MM.1S (cell line): ENCODE measurements at regions not wholly inside any gene's neighbourhood (a gene's known extent, or its start where the extent isn't known, plus 50 kb on each side); places are given as distances from the start of the nearest gene placed in this dataset.

Experiments used
- DNase-seq: peaks from one replicate; pipeline ENCODE4 v3.0.0-alpha.2; 2015
- H2AFZ ChIP-seq: fragments of 300-600 bp; sonication (generic); 2 replicates; pipeline ENCODE4 v1.6.0; 2016; ENCODE audit warnings: antibody characterized with exemption, low read length
- H3F3A ChIP-seq: fragments of 300-600 bp; sonication (generic); 2 replicates; pipeline ENCODE4 v1.6.1; 2016; ENCODE audit warnings: mild to moderate bottlenecking, antibody characterized with exemption, low read length, moderate library complexity, mixed read lengths; ENCODE audit not compliant: insufficient read depth
- H3K27ac ChIP-seq: fragments of 300-600 bp; sonication (generic); 2 replicates; pipeline ENCODE4 v1.5.1; 2016; ENCODE audit warnings: mild to moderate bottlenecking, low read length
- H3K27me3 ChIP-seq: fragments of 300-600 bp; sonication (generic); replicated peaks from 2 replicates; pipeline ENCODE4 v1.6.0; 2016; ENCODE audit warnings: low read length; ENCODE audit not compliant: insufficient read depth
- H3K36me3 ChIP-seq: fragments of 300-600 bp; sonication (generic); replicated peaks from 2 replicates; pipeline ENCODE4 v1.6.1; 2016; ENCODE audit warnings: mild to moderate bottlenecking, low read length, mixed read lengths; ENCODE audit not compliant: insufficient read depth
- H3K4me1 ChIP-seq: fragments of 300-600 bp; sonication (generic); 2 replicates; pipeline ENCODE4 v1.6.1; 2016; ENCODE audit warnings: low read length, mixed read lengths
- H3K4me2 ChIP-seq: fragments of 300-600 bp; sonication (generic); 2 replicates; pipeline ENCODE4 v1.6.0; 2016; ENCODE audit warnings: low read depth, low read length
- H3K4me3 ChIP-seq: fragments of 300-600 bp; sonication (generic); 2 replicates; pipeline ENCODE4 v1.5.1; 2016; ENCODE audit warnings: low read length, mixed read lengths
- H3K79me2 ChIP-seq: fragments of 300-600 bp; sonication (generic); 2 replicates; pipeline ENCODE4 v1.6.1; 2016; ENCODE audit warnings: mixed run types, low read length, mixed read lengths
- H3K9ac ChIP-seq: fragments of 300-600 bp; sonication (generic); 2 replicates; pipeline ENCODE4 v1.6.1; 2016; ENCODE audit warnings: low read length, mixed read lengths
- H3K9me2 ChIP-seq: fragments of 300-600 bp; sonication (generic); replicated peaks from 2 replicates; pipeline ENCODE4 v1.6.1; 2016; ENCODE audit warnings: mild to moderate bottlenecking, low read length, mixed read lengths; ENCODE audit not compliant: insufficient read depth
- H3K9me3 ChIP-seq: fragments of 300-600 bp; sonication (generic); replicated peaks from 2 replicates; pipeline ENCODE4 v1.6.1; 2016; ENCODE audit warnings: mild to moderate bottlenecking, low read length, mixed read lengths; ENCODE audit not compliant: insufficient read depth
- H4K20me1 ChIP-seq: fragments of 300-600 bp; sonication (generic); 2 replicates; pipeline ENCODE4 v1.6.1; 2016; ENCODE audit warnings: mild to moderate bottlenecking, low read length, moderate library complexity, mixed read lengths; ENCODE audit not compliant: insufficient read depth
- CTCF ChIP-seq: fragments of 300-600 bp; sonication (generic); IDR thresholded peaks from 2 replicates; pipeline ENCODE4 v1.5.1; 2016; ENCODE audit warnings: antibody characterized with exemption, low read length, mixed read lengths
- EZH2 ChIP-seq: fragments of 300-600 bp; sonication (generic); optimal IDR thresholded peaks from 2 replicates; pipeline ENCODE3; 2017; ENCODE audit warnings: low read depth, mild to moderate bottlenecking, antibody characterized with exemption, low read length, mixed read lengths
- EZH2phosphoT487 ChIP-seq: fragments of 300-600 bp; sonication (generic); IDR thresholded peaks from 2 replicates; pipeline ENCODE4 v1.6.1; 2018; ENCODE audit warnings: antibody characterized with exemption, low read length

DNA sequence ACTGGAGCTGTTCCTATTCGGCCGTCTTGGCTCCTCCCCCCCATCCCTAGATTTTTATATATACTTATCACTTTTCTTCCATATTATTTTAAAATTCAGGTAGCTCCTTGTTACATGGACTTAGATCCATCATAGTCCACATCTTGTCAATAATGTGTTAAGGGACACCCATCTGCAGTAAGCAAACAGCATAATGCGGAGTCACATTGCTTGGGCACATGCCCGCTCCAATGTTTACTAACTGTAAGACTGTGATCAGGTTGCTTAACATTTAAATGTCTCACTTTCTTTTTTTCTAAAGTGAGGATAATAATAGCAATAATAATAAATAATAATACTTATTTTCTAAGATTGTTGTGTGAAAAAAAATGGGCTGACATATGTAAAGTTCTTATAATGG lies 303.2 kb upstream of the SOX14 start:
- H3K4me1 ChIP-seq, result no peaks in the 10 kb centered on the region
- TF ChIP-seq CTCF, result no peak
- TF ChIP-seq EZH2phosphoT487, result no peak
- no peak for TF ChIP-seq EZH2
- H3K36me3 ChIP-seq, result no peaks in the 10 kb centered on the region
- no peak overlapping the region for H3K4me3 ChIP-seq
- DNase-seq, result no peak
- H2AFZ ChIP-seq, result no peak overlapping the region
- H3K27ac ChIP-seq, result no peak overlapping the region
- no peak overlapping the region for H3K4me2 ChIP-seq
- H3K27me3 ChIP-seq, result no peaks in the 10 kb centered on the region
- H4K20me1 ChIP-seq, result no peaks in the 10 kb centered on the region
- H3K9me2 ChIP-seq, result no peaks in the 10 kb centered on the region
- H3F3A ChIP-seq, result no peaks in the 10 kb centered on the region
- no peaks in the 10 kb centered on the region for H3K9me3 ChIP-seq
- no peak overlapping the region for H3K9ac ChIP-seq
- no peaks in the 10 kb centered on the region for H3K79me2 ChIP-seq

DNA sequence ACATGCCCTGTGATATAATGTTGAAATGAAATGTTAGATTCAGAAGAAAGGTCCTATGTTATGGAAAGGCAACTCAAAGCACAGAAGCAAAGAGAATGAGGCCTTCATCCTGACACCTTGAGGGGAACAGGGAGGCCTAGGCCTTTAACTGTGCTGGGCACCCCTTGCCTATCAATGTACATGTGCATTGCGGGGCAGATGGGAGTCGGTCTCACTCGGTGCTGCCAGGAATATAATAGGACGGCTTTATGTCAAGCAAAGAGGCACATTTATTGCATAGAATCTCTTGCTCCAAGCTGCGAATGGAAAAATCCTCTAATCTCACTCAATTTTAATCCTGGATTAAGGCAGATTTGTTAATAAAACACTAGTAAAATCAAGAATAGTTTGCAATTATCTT lies 301.0 kb upstream of the SOX14 start:
- Histone ChIP-seq H4K20me1 (no peaks in the 10 kb centered on the region), H3K79me2 (no peaks in the 10 kb centered on the region), H3K36me3 (no peaks in the 10 kb centered on the region), H3F3A (no peaks in the 10 kb centered on the region), H3K27ac (no peak overlapping the region), H2AFZ (no peak overlapping the region), H3K9me3 (no peaks in the 10 kb centered on the region), H3K4me1 (no peaks in the 10 kb centered on the region), H3K27me3 (no peaks in the 10 kb centered on the region), H3K4me3 (no peak overlapping the region), H3K4me2 (no peak overlapping the region), H3K9ac (no peak overlapping the region), H3K9me2 (no peaks in the 10 kb centered on the region)
- TF ChIP-seq EZH2 (no peak), CTCF (no peak)
- no peak for DNase-seq

GRCh38 chr3:137464341-137464740 lies 299.8 kb upstream of the SOX14 start:
- Histone ChIP-seq H2AFZ (no peak overlapping the region), H3K36me3 (no peaks in the 10 kb centered on the region)
- DNase-seq, result no peak

DNA sequence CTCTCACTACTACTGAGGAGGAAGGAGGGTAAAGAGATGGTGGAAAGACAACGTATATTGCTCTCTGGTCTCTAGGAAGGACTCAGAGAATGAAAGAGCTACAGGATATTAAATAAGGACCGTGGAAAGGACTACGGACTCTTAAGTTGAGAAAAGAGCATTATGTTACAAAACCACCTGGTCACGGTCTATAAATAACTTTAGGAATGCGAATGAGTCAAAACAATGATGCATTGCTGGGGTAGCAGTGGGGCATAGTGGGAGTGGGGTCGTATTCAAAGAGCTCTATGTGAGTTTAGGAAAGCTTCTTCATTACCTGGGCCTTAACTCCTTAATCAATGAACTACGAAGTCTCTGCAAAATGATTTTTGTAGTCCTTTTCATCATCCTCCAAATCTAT lies 295.7 kb upstream of the SOX14 start:
- no peak overlapping the region for H3K27ac ChIP-seq
- H3K4me3 ChIP-seq, result no peak overlapping the region
- no peaks in the 10 kb centered on the region for H3K27me3 ChIP-seq
- DNase-seq, result no peak
- no peaks in the 10 kb centered on the region for H3K9me2 ChIP-seq
- H3K79me2 ChIP-seq, result no peaks in the 10 kb centered on the region
- no peak overlapping the region for H2AFZ ChIP-seq
- no peaks in the 10 kb centered on the region for H4K20me1 ChIP-seq
- H3K9me3 ChIP-seq, result no peaks in the 10 kb centered on the region
- no peak overlapping the region for H3K4me2 ChIP-seq
- no peak overlapping the region for H3K9ac ChIP-seq
- H3K4me1 ChIP-seq, result no peaks in the 10 kb centered on the region
- no peaks in the 10 kb centered on the region for H3K36me3 ChIP-seq
- TF ChIP-seq EZH2phosphoT487 (no peak), EZH2 (no peak), CTCF (no peak)
- no peaks in the 10 kb centered on the region for H3F3A ChIP-seq

More at GRCh38 chr3:137464341-137464740, 299.8 kb upstream of the SOX14 start:
- TF ChIP-seq EZH2phosphoT487, result no peak
- TF ChIP-seq EZH2, result no peak
- Histone ChIP-seq H3K4me3 (no peak overlapping the region), H3K79me2 (no peaks in the 10 kb centered on the region), H3K9me3 (no peaks in the 10 kb centered on the region), H4K20me1 (no peaks in the 10 kb centered on the region), H3K27ac (no peak overlapping the region), H3F3A (no peaks in the 10 kb centered on the region), H3K9ac (no peak overlapping the region), H3K9me2 (no peaks in the 10 kb centered on the region), H3K4me1 (no peaks in the 10 kb centered on the region), H3K27me3 (no peaks in the 10 kb centered on the region), H3K4me2 (no peak overlapping the region)
